ENCODE measurements at regions not wholly inside any gene's neighbourhood (a gene's known extent, or its start where the extent isn't known, plus 50 kb on each side); places are given as distances from the start of the nearest gene placed in this dataset.

Small RNAs in the stretch of these regions (microRNA-seq; reads per million reads assigned to microRNA genes)
- gene MIR548I2 = 0 reads per million in 43 experiments

All from dorsolateral prefrontal cortex (tissue), 40 donors.